Hepatocyte (in vitro differentiated cells): ENCODE measurements at regions not wholly inside any gene's neighbourhood (a gene's known extent, or its start where the extent isn't known, plus 50 kb on each side); places are given as distances from the start of the nearest gene placed in this dataset.

Experiments
- DNase-seq: peaks from one replicate; pipeline ENCODE4 v3.0.0-alpha.2; 2016; ENCODE audit warnings: low spot score
- H2AFZ ChIP-seq: fragments of 200-600 bp; sonication (generic); 2 replicates; pipeline ENCODE4 v1.6.0; 2016; ENCODE audit warnings: antibody characterized with exemption, mild to moderate bottlenecking
- H3K27ac ChIP-seq: fragments of 200-600 bp; sonication (generic); 2 replicates; pipeline ENCODE4 v1.5.1; 2016; ENCODE audit warnings: mild to moderate bottlenecking
- H3K27me3 ChIP-seq: fragments of 200-600 bp; sonication (generic); 2 replicates; pipeline ENCODE4 v1.6.1; 2016
- H3K36me3 ChIP-seq: fragments of 200-600 bp; sonication (generic); replicated peaks from 2 replicates; pipeline ENCODE4 v1.5.1; 2016; ENCODE audit warnings: low read depth; ENCODE audit not compliant: insufficient read depth
- H3K4me1 ChIP-seq: fragments of 200-600 bp; sonication (generic); 2 replicates; pipeline ENCODE4 v1.5.1; 2016; ENCODE audit warnings: mild to moderate bottlenecking, moderate library complexity; ENCODE audit not compliant: insufficient read depth
- H3K4me2 ChIP-seq: fragments of 200-600 bp; sonication (generic); 2 replicates; pipeline ENCODE4 v1.6.0; 2016
- H3K4me3 ChIP-seq: fragments of 200-600 bp; sonication (generic); 2 replicates; pipeline ENCODE4 v1.5.1; 2016; ENCODE audit warnings: mild to moderate bottlenecking
- H3K79me2 ChIP-seq: fragments of 200-600 bp; sonication (generic); 2 replicates; pipeline ENCODE4 v1.6.0; 2017; ENCODE audit warnings: mild to moderate bottlenecking
- H3K9me2 ChIP-seq: fragments of 200-600 bp; sonication (generic); replicated peaks from 2 replicates; pipeline ENCODE4 v1.6.0; 2017; ENCODE audit warnings: mild to moderate bottlenecking; ENCODE audit not compliant: insufficient read depth
- H3K9me3 ChIP-seq: fragments of 200-600 bp; sonication (generic); 2 replicates; pipeline ENCODE4 v1.5.1; 2016; ENCODE audit warnings: low read depth, mild to moderate bottlenecking
- H4K20me1 ChIP-seq: fragments of 200-600 bp; sonication (generic); 2 replicates; pipeline ENCODE4 v1.6.0; 2016; ENCODE audit warnings: mild to moderate bottlenecking; ENCODE audit not compliant: insufficient read depth, poor library complexity, severe bottlenecking
- EZH2 ChIP-seq: fragments of 200-600 bp; sonication (generic); IDR thresholded peaks from 2 replicates; pipeline ENCODE4 v1.6.1; 2016; ENCODE audit warnings: antibody characterized with exemption, mild to moderate bottlenecking, borderline replicate concordance
- EZH2phosphoT487 ChIP-seq: fragments of 200-600 bp; sonication (generic); IDR thresholded peaks from one replicate; pipeline ENCODE4 v1.6.1; 2018; ENCODE audit warnings: antibody characterized with exemption, mild to moderate bottlenecking, low read depth, moderate library complexity; ENCODE audit not compliant: unreplicated experiment, severe bottlenecking
- WGBS: methylation state at CpG from one replicate; pipeline ENCODE4 v1.1.6; 2016; ENCODE audit warnings: low lambda C conversion rate; ENCODE audit errors: missing lambda C conversion rate; 5-methylcytosine and 5-hydroxymethylcytosine counted together
- TF ChIP-seq, protein P1 (sequence below): fragments of 200-600 bp; sonication (generic); IDR thresholded peaks from 2 replicates; pipeline ENCODE4 v1.5.1; 2016; ENCODE audit warnings: antibody characterized with exemption, mild to moderate bottlenecking; ENCODE audit not compliant: poor library complexity

DNA sequence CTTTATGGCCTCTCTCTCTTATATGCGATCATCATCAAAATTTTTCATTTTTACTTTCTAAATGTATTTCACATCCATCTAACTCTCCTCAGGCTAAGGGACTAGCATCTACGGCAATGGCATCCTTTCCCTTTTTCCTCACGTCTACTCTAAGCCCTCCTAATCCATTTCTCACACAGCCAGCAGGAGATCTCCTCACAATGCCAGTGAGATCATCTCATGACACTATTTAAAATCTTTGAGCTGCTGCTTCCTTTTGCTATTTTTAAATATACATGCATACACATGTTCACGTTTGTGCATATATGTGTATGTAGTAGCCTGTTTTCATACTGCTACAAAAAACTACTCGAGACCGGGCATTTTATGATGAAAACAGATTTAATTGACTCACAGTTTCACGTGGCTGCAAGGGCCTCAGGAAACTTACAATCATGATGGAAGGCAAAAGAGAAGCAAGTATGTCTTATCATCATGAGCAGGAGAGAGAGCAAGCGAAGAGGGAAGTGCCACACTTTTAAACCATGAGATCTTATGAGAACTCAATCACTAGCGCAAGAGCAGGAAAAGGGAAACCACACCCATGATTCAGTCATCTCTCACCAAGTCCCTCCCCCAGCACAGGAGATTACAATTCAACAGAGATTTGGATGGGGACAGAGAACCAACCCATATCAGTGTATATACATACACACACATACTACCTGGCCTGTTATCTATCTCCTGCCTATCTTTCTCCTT, 599.2 kb upstream of the ROBO1 start:
- Histone ChIP-seq H4K20me1 (no peaks in the 10 kb centered on the region), H3K36me3 (no peaks in the 10 kb centered on the region), H3K4me3 (no peak overlapping the region), H3K9me2 (peaks cover 1% of the 10 kb centered on the region), H3K27me3 (no peaks in the 10 kb centered on the region), H2AFZ (no peak overlapping the region), H3K27ac (no peak overlapping the region), H3K9me3 (no peaks in the 10 kb centered on the region), H3K4me2 (no peak overlapping the region), H3K79me2 (no peaks in the 10 kb centered on the region), H3K4me1 (no peaks in the 10 kb centered on the region)
- 83% methylated on average over 9 of the region's 9 CpGs for WGBS
- DNase-seq: no peak
- TF ChIP-seq EZH2 (no peak), EZH2phosphoT487 (no peak)
- TF ChIP-seq, protein P1, sequence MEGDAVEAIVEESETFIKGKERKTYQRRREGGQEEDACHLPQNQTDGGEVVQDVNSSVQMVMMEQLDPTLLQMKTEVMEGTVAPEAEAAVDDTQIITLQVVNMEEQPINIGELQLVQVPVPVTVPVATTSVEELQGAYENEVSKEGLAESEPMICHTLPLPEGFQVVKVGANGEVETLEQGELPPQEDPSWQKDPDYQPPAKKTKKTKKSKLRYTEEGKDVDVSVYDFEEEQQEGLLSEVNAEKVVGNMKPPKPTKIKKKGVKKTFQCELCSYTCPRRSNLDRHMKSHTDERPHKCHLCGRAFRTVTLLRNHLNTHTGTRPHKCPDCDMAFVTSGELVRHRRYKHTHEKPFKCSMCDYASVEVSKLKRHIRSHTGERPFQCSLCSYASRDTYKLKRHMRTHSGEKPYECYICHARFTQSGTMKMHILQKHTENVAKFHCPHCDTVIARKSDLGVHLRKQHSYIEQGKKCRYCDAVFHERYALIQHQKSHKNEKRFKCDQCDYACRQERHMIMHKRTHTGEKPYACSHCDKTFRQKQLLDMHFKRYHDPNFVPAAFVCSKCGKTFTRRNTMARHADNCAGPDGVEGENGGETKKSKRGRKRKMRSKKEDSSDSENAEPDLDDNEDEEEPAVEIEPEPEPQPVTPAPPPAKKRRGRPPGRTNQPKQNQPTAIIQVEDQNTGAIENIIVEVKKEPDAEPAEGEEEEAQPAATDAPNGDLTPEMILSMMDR: no peak

DNA sequence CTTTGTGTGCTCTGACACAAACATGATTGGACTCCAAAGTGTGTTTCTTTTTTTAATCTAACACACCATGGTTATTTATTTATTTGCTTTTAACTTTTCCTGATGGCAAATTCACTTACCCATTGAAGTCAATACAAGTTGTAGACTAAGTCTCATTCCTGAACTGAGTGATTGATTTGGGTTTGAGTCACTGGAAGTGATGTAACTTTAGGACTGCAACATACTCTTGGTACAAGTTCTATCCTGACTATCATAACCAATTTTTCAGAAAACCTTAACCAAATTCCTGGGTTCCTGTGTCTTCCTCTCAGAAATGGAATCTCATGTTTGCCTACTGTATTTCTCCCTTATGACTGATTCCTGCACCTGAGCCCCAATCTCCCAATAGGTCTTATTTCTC, 590.0 kb upstream of the ROBO1 start:
- Histone ChIP-seq H2AFZ (no peak overlapping the region), H3K27ac (no peak overlapping the region), H3K9me2 (no peaks in the 10 kb centered on the region), H3K4me3 (no peak overlapping the region), H3K4me2 (no peak overlapping the region), H3K27me3 (no peaks in the 10 kb centered on the region), H4K20me1 (no peaks in the 10 kb centered on the region), H3K79me2 (no peaks in the 10 kb centered on the region), H3K36me3 (no peaks in the 10 kb centered on the region), H3K4me1 (no peaks in the 10 kb centered on the region), H3K9me3 (no peaks in the 10 kb centered on the region)
- DNase-seq: no peak
- TF ChIP-seq EZH2 (no peak), EZH2phosphoT487 (no peak)
- TF ChIP-seq, protein P1: no peak

DNA sequence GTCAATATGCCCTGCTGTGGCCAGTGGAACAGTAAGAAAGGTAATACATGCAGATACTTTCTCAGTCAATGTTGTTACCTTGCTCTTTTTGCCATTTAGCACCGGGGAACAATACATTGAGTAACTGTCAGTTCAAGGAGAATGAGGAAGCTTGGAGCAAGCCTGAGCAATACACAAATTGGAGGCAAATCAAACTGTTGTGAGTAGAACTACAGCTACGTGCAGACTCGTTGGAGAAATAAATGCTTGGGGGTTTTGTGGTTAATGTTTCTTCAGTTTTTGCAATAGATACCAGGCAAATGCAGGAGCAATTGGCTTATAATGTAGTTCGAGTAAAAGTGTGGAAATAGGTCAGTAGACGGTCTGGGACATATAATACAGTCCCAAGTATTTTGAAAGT, 587.3 kb upstream of the ROBO1 start:
- WGBS: 81% methylated on average over 5 of the region's 5 CpGs
- no peak for DNase-seq

More for the DNA sequence above, 587.3 kb upstream of the ROBO1 start:
- Histone ChIP-seq H3K36me3 (no peaks in the 10 kb centered on the region), H3K9me2 (no peaks in the 10 kb centered on the region), H3K4me1 (no peaks in the 10 kb centered on the region), H3K4me2 (no peak overlapping the region), H3K27me3 (no peaks in the 10 kb centered on the region), H3K4me3 (no peak overlapping the region), H4K20me1 (no peaks in the 10 kb centered on the region), H3K27ac (no peak overlapping the region), H2AFZ (no peak overlapping the region), H3K79me2 (no peaks in the 10 kb centered on the region), H3K9me3 (no peaks in the 10 kb centered on the region)
- TF ChIP-seq, protein P1: no peak
- no peak for TF ChIP-seq EZH2
- no peak for TF ChIP-seq EZH2phosphoT487
